Ishikawa (cell line): ENCODE measurements at regions not wholly inside any gene's neighbourhood (a gene's known extent, or its start where the extent isn't known, plus 50 kb on each side); places are given as distances from the start of the nearest gene placed in this dataset.

Experiments used
- CEBPB ChIP-seq: IDR thresholded peaks from 2 replicates; pipeline ENCODE4 v1.6.1; 2012
- CREB1 ChIP-seq: IDR thresholded peaks from 2 replicates; pipeline ENCODE4 v1.6.1; 2012; ENCODE audit warnings: low read depth
- EGR1 ChIP-seq: IDR thresholded peaks from 2 replicates; pipeline ENCODE4 v1.6.1; 2012
- EP300 ChIP-seq: IDR thresholded peaks from 2 replicates; pipeline ENCODE4 v1.6.1; 2012; ENCODE audit warnings: borderline replicate concordance
- FOXM1 ChIP-seq: IDR thresholded peaks from 2 replicates; pipeline ENCODE4 v1.6.1; 2012; ENCODE audit warnings: low read depth, borderline replicate concordance
- MAX ChIP-seq: IDR thresholded peaks from 2 replicates; pipeline ENCODE4 v1.6.1; 2012
- NFIC ChIP-seq: IDR thresholded peaks from 2 replicates; pipeline ENCODE4 v1.6.1; 2012
- RAD21 ChIP-seq: IDR thresholded peaks from 2 replicates; pipeline ENCODE4 v1.6.1; 2012; ENCODE audit warnings: low read depth
- REST ChIP-seq: IDR thresholded peaks from 2 replicates; pipeline ENCODE4 v1.6.1; 2012; ENCODE audit warnings: low read depth, mild to moderate bottlenecking
- TAF1 ChIP-seq: IDR thresholded peaks from 2 replicates; pipeline ENCODE4 v1.6.1; 2012; ENCODE audit warnings: low read depth, mild to moderate bottlenecking
- TCF12 ChIP-seq: IDR thresholded peaks from 2 replicates; pipeline ENCODE4 v1.6.1; 2012; ENCODE audit warnings: low read depth
- TEAD4 ChIP-seq: IDR thresholded peaks from 2 replicates; pipeline ENCODE4 v1.6.1; 2012
- YY1 ChIP-seq: IDR thresholded peaks from 2 replicates; pipeline ENCODE4 v1.6.1; 2012; ENCODE audit warnings: low read depth
- ZBTB7A ChIP-seq: IDR thresholded peaks from 2 replicates; pipeline ENCODE4 v1.6.1; 2012; ENCODE audit warnings: low read depth
- TF ChIP-seq, protein P1 (sequence below): IDR thresholded peaks from 2 replicates; pipeline ENCODE4 v1.6.1; 2012

DNA sequence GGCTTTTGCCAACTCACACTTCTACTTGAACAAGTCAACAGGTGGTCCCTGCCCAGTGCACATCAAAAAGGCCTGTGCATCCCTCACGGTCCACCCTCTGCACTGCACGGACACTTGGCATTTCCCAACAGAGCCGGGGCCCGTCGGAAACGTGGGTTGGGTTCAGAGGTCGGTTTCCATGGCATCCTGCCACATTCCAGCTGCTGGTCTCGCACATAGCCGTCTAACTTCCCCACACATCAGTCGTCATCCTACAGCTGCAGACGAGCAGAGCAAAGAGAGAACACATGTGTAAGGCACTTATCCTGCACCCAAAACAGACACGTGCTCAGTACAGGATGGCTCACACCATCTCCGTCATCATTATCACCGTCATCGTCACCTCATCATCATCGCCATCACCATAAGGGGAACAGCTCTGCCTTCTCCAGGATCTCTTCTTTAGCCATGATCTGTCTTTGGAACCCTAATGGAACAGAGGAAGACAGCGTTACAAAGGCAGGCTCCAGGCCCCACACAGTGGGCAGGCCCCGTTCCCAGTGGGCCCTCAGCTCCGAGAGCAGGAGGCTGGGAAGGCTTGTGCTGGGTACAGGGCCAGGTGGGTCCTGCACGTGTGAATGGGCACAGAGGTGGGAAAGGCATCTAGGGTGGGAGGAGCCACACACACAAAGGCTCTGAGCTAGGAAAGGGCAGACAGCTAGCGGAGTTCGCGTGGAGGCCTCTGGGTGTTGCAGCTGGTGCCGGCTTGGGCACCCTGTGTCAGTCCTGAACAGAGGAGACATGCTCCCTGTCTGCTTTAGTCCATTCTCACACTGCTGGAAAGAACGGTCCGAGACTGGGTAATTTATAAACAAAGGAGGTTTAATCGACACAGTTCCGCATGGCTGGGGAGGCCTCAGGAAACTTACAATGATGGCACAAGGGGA, 170.8 kb upstream of the SOX1 start:
- TF ChIP-seq TEAD4 (no peak), ZBTB7A (no peak), FOXM1 (no peak), REST (no peak), CREB1 (no peak), NFIC (no peak), MAX (no peak), TCF12 (no peak), TAF1 (no peak), YY1 (no peak), EP300 (no peak), EGR1 (no peak)
- TF ChIP-seq, protein P1, sequence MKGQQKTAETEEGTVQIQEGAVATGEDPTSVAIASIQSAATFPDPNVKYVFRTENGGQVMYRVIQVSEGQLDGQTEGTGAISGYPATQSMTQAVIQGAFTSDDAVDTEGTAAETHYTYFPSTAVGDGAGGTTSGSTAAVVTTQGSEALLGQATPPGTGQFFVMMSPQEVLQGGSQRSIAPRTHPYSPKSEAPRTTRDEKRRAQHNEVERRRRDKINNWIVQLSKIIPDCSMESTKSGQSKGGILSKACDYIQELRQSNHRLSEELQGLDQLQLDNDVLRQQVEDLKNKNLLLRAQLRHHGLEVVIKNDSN: no peak

GRCh38 chr13:111897178-111897845, 169.6 kb upstream of the SOX1 start:
- no peak for TF ChIP-seq CEBPB
- no peak for TF ChIP-seq ZBTB7A
- TF ChIP-seq EGR1: no peak
- TF ChIP-seq NFIC: no peak
- TF ChIP-seq YY1: no peak

- TF ChIP-seq TAF1: no peak
- TF ChIP-seq NFIC: no peak
- TF ChIP-seq, protein P1: no peak
- TF ChIP-seq YY1: no peak
- no peak for TF ChIP-seq TCF12
- TF ChIP-seq FOXM1: no peak
Measured at GRCh38 chr13:111897846-111898215, 169.1 kb upstream of the SOX1 start.

DNA sequence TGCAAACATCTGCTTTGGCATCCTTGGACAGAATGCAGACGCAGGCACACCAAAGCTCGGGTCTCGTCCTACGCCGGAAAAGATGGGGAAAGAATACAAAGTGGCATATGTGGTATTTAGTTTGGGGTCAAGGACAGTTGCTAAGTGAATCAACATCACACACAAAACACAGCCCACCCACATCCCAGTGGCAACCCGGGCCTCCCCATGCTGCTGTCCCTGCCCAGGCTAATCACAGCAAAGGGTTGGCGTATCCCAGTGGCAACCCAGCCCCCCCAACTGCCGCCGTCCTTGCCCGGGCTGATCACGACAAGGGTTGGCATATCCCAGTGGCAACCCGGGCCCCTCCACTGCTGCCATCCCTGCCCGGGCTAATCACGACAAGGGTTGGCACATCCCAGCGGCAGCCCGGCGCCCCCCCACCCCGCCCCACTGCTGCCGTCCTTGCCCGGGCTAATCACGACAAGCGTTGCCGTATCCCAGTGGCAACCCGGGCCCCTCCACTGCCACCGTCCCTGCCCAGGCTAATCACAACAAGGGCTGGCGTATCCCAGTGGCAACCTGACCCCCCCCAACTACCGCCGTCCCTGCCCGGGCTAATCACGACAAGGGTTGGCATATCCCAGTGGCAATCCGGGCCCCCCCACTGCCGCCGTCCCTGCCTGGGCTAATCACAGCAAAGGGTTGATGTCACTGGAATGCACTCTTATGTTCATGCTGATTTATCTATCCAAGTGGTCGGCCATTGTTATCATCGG, 167.8 kb upstream of the SOX1 start:
- TF ChIP-seq YY1 (no peak), TCF12 (no peak), TEAD4 (no peak), EP300 (no peak), MAX (no peak), CEBPB (no peak), EGR1 (no peak), RAD21 (no peak), ZBTB7A (no peak)

GRCh38 chr13:111899714-111900389, 167.1 kb upstream of the SOX1 start:
- TF ChIP-seq RAD21 (no peak), TAF1 (no peak), MAX (no peak), TEAD4 (no peak), TCF12 (no peak), FOXM1 (no peak), YY1 (no peak), CEBPB (no peak), NFIC (no peak), REST (no peak), ZBTB7A (no peak), CREB1 (no peak)
